ENCODE measurements at regions not wholly inside any gene's neighbourhood (a gene's known extent, or its start where the extent isn't known, plus 50 kb on each side); places are given as distances from the start of the nearest gene placed in this dataset.

DNA sequence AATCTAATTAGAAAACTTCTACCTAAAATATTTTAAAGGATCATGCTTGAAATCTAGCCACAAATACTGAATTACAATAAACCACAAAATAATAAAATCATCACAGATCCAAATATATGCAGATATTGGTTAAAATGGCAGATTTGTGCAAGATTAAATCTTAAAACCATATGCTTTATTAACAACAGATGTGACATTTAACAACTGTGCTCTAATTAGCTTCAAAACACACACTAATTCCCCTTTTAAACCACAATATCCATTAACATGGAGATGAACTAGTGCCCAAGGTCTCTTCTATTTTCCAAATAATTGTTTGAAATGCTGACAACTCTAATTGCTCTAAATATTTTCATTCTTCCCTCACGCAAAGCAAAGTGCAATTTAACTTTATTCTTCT lies 1530.3 kb downstream of the SI start:
- no peaks in the 10 kb centered on the region for H3K9me3 ChIP-seq
- ATAC-seq (ENCODE audit: insufficient number of reproducible peaks, low FRiP score, low read depth) = no peak
- H3K27ac ChIP-seq = no peak overlapping the region
- H3K4me1 ChIP-seq (ENCODE audit: control insufficient read depth in 1 of 2, low read depth in 2 of 2) = no peaks in the 10 kb centered on the region
- DNase-seq (ENCODE audit: low spot score) = no peak
- H3K27me3 ChIP-seq (replicated peaks; ENCODE audit: insufficient read depth) = no peaks in the 10 kb centered on the region
- no peak overlapping the region for H3K4me3 ChIP-seq
- TF ChIP-seq, protein P1, sequence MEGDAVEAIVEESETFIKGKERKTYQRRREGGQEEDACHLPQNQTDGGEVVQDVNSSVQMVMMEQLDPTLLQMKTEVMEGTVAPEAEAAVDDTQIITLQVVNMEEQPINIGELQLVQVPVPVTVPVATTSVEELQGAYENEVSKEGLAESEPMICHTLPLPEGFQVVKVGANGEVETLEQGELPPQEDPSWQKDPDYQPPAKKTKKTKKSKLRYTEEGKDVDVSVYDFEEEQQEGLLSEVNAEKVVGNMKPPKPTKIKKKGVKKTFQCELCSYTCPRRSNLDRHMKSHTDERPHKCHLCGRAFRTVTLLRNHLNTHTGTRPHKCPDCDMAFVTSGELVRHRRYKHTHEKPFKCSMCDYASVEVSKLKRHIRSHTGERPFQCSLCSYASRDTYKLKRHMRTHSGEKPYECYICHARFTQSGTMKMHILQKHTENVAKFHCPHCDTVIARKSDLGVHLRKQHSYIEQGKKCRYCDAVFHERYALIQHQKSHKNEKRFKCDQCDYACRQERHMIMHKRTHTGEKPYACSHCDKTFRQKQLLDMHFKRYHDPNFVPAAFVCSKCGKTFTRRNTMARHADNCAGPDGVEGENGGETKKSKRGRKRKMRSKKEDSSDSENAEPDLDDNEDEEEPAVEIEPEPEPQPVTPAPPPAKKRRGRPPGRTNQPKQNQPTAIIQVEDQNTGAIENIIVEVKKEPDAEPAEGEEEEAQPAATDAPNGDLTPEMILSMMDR (IDR thresholded peaks at IDR 0.05) = no peak
- H3K36me3 ChIP-seq = no peaks in the 10 kb centered on the region

DNA sequence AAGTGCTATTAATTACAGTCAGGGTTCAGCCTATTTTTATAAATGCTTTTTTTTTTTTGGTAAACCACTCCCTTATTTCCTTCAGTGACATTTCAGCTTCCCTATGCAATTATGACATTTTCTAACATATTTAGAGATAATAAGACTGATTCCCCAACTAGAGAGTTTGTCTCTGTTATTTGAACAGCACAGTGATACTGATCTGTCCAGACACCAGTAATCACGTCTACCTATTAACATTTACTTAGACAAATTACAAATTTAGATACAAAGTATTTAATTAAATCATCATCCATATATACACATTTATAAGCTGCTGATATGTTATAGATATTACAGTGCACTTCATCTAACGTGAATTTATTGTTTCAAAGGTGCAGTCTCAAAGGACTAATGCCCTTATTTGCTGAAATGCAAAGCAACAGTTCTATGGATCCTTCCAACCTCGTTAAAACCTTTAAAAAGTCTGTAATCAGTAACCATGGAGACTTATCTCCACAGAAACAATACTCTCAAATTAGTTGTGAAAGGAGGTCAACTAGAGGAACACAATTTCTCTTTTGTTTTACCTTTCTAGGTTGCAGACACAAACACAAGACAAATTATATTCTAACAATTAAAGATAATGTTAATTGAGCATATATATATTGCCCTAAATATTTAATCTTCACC lies 1531.1 kb downstream of the SI start:
- no peaks in the 10 kb centered on the region for H3K27me3 ChIP-seq (replicated peaks; ENCODE audit: insufficient read depth)
- H3K36me3 ChIP-seq = no peaks in the 10 kb centered on the region
- no peaks in the 10 kb centered on the region for H3K9me3 ChIP-seq
- TF ChIP-seq, protein P1 (IDR thresholded peaks at IDR 0.05) = no peak
- no peak overlapping the region for H3K27ac ChIP-seq
- DNase-seq (ENCODE audit: low spot score) = no peak
- ATAC-seq (ENCODE audit: insufficient number of reproducible peaks, low FRiP score, low read depth) = no peak
- no peaks in the 10 kb centered on the region for H3K4me1 ChIP-seq (ENCODE audit: control insufficient read depth in 1 of 2, low read depth in 2 of 2)
- no peak overlapping the region for H3K4me3 ChIP-seq

DNA sequence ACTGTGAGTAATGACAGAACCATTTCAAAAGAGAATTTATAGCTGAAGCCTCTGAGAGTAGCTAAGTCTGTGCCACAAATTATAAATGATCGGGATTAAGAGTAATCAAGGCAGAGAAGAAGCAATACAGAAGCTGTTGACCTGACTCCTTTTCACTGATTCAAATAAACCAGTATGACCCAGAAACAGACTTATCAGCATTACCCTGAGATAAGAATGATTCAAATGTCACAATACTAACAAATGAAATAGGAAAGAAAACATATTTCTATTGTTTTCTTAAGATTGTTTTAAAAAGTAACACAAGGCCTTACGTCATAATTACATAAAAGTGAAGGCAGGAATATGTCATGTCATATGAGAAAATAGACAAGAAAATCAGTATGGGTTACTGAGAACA lies 1534.6 kb downstream of the SI start:
- Histone ChIP-seq H3K36me3 (no peaks in the 10 kb centered on the region), H3K27me3 (replicated peaks; ENCODE audit: insufficient read depth) (no peaks in the 10 kb centered on the region), H3K27ac (no peak overlapping the region), H3K4me3 (no peak overlapping the region), H3K4me1 (ENCODE audit: control insufficient read depth in 1 of 2, low read depth in 2 of 2) (no peaks in the 10 kb centered on the region), H3K9me3 (no peaks in the 10 kb centered on the region)
- ATAC-seq (ENCODE audit: insufficient number of reproducible peaks, low FRiP score, low read depth) = no peak
- TF ChIP-seq, protein P1 (IDR thresholded peaks at IDR 0.05) = no peak
- no peak for DNase-seq (ENCODE audit: low spot score)

DNA sequence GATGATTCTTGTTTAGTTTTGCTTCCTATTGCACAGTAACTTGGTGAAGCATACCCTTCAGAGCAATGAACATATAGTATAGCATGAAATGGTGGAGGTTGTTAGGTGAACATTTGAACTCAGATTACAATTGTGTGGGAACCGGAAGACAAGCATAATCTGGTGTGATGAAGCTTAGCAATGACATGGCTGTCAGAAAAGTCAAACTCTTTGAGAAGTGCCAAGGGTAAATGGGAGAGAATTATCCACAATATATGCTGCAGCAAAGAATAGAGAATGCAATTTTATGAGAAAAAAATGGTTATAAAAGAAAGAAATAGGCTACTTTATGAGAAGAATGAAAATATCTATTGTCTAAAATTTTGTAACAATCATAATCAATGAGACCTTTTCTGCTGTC lies 1536.7 kb downstream of the SI start:
- no peak for ATAC-seq (ENCODE audit: insufficient number of reproducible peaks, low FRiP score, low read depth)
- H3K4me1 ChIP-seq (ENCODE audit: control insufficient read depth in 1 of 2, low read depth in 2 of 2) = no peaks in the 10 kb centered on the region
- no peak for DNase-seq (ENCODE audit: low spot score)

DNA sequence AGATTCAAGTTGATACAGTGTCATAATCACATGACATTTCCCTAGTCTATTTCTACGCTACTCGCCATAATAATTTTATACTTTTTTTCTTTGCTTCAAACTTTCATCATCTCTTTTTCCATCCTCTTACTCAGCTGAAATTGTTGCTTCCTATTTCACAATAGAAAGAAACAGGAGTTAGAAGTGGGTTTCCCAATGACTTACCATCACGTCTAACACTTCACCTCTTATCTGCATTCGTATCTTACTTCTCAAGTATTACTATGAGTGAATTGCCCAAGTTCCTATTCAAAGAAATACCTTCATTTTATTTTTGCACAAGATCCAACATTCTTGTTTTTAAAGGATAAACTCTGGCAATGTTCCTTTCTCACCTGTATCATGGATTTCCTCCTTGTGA lies 1539.9 kb downstream of the SI start:
- TF ChIP-seq, protein P1 (IDR thresholded peaks at IDR 0.05) = no peak

More for the DNA sequence above, 1536.7 kb downstream of the SI start:
- TF ChIP-seq, protein P1 (IDR thresholded peaks at IDR 0.05) = no peak
- Histone ChIP-seq H3K9me3 (no peaks in the 10 kb centered on the region), H3K4me3 (no peak overlapping the region), H3K27me3 (replicated peaks; ENCODE audit: insufficient read depth) (no peaks in the 10 kb centered on the region), H3K36me3 (no peaks in the 10 kb centered on the region), H3K27ac (no peak overlapping the region)

More for the DNA sequence above, 1539.9 kb downstream of the SI start:
- Histone ChIP-seq H3K9me3 (no peaks in the 10 kb centered on the region), H3K27me3 (replicated peaks; ENCODE audit: insufficient read depth) (no peaks in the 10 kb centered on the region), H3K4me1 (ENCODE audit: control insufficient read depth in 1 of 2, low read depth in 2 of 2) (no peaks in the 10 kb centered on the region), H3K27ac (no peak overlapping the region), H3K4me3 (no peak overlapping the region), H3K36me3 (no peaks in the 10 kb centered on the region)
- DNase-seq (ENCODE audit: low spot score) (no peak), ATAC-seq (ENCODE audit: insufficient number of reproducible peaks, low FRiP score, low read depth) (no peak)

Data from thoracic aorta (tissue), 2 donors.